ENCODE measurements at regions not wholly inside any gene's neighbourhood (a gene's known extent, or its start where the extent isn't known, plus 50 kb on each side); places are given as distances from the start of the nearest gene placed in this dataset.

DNA sequence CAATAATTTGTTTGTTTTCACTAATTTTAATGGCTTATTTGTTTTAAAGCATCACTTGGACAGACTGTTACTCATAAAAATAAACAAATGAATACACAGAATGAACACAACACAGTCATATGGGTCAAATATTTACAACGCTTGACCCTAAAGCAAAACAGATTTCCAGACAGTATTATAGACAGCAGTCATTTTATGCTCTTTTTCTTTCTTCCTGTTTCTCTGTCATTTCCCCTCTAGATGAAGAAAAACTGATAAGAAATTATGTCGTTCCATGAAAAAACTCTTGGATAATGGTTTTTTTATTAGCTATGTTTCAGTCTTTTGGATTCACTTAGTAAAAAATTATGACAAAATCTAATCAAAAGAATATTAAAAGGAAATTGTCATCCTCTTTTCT lies 297.3 kb upstream of the NEGR1 start:
- no peaks in the 10 kb centered on the region for H3K27me3 ChIP-seq (ENCODE audit: control insufficient read depth in 2 of 2, insufficient read depth in 2 of 2, low read length in 2 of 2)
- BruUV-seq (replicated peaks) = no TSS peak
- H2AFZ ChIP-seq (ENCODE audit: low read depth, low read length) = no peak overlapping the region
- DNase-seq (ENCODE audit: low read depth, low spot score) (peak; percentile 57), FAIRE-seq (peak; percentile 35)
- no peaks in the 10 kb centered on the region for H3K9me3 ChIP-seq (replicated peaks; ENCODE audit: control insufficient read depth, insufficient read depth, low read length)
- H3K4me2 ChIP-seq (ENCODE audit: insufficient read depth, low read length) = peak overlapping the region; percentile 12
- ChIA-PET POLR2A (no interaction called here), CTCF (no interaction called here)
- no peaks in the 10 kb centered on the region for H4K20me1 ChIP-seq (replicated peaks; ENCODE audit: control insufficient read depth, extremely low read depth, insufficient read depth, low read length)
- H3K4me3 ChIP-seq (replicated peaks in 1 of 3; ENCODE audit: insufficient read depth in 1 of 3, low read depth in 1 of 3, low read length in 3 of 3) = no peak overlapping the region
- no peak overlapping the region for H3K9ac ChIP-seq (replicated peaks; ENCODE audit: extremely low read depth, insufficient read depth, low read length)
- no peak for TF ChIP-seq EZH2 (IDR thresholded peaks at IDR 0.05; ENCODE audit: borderline replicate concordance, low read depth, low read length, severe bottlenecking)
- peak; percentile 28 for TF ChIP-seq FOS (IDR thresholded peaks at IDR 0.05; ENCODE audit: borderline replicate concordance, insufficient read depth, low read length)
- peak; percentile 78 for TF ChIP-seq GATA2 (IDR thresholded peaks at IDR 0.05; ENCODE audit: insufficient read depth, insufficient read length, low read depth, low read length)
- H3K4me1 ChIP-seq (ENCODE audit: control insufficient read depth, extremely low read depth, insufficient read depth, low read length) = peaks cover 8% of the 10 kb centered on the region
- no peaks in the 10 kb centered on the region for H3K79me2 ChIP-seq (ENCODE audit: control insufficient read depth, insufficient read depth, low read length)
- H3K36me3 ChIP-seq (ENCODE audit: control insufficient read depth in 2 of 2, extremely low read depth in 1 of 2, insufficient read depth in 2 of 2, low read length in 2 of 2) = no peaks in the 10 kb centered on the region
- dilution Hi-C loops (cut with MboI; ENCODE audit: extremely low pct_ligation_motif_present, low sequenced_read_pairs) = no loop called here
- no peaks in the 10 kb centered on the region for H3K9me1 ChIP-seq (replicated peaks; ENCODE audit: control insufficient read depth, extremely low read depth, insufficient read depth, low read length)
- H3K27ac ChIP-seq (ENCODE audit: insufficient read depth, low read depth, low read length) = no peak overlapping the region
- intact Hi-C loops (cut with micrococcal nuclease) = no loop called here

DNA sequence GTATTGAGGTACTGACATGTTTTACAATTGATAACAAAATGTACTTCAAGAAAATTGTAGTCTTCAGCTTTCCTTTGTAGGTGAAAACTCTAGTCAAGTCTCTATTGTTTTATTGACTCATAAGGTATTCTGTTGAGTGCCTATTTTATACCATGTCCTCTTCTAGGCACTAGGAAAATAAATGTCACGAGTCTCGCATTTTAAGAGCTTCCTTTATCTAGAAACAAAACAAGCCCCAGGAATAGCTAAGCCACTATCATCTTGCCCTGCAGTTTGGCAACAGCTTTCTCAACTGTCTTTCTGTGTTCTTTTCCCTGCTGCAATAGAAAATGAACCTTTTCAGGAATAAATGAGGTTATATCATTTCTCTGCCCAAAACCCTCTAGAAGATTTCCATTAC lies 288.5 kb upstream of the NEGR1 start:
- Histone ChIP-seq H3K4me2 (ENCODE audit: insufficient read depth, low read length) (no peak overlapping the region), H3K27me3 (ENCODE audit: control insufficient read depth in 2 of 2, insufficient read depth in 2 of 2, low read length in 2 of 2) (no peaks in the 10 kb centered on the region), H3K9me3 (replicated peaks; ENCODE audit: control insufficient read depth, insufficient read depth, low read length) (no peaks in the 10 kb centered on the region), H2AFZ (ENCODE audit: low read depth, low read length) (no peak overlapping the region), H3K27ac (ENCODE audit: insufficient read depth, low read depth, low read length) (no peak overlapping the region), H3K4me3 (replicated peaks in 1 of 3; ENCODE audit: insufficient read depth in 1 of 3, low read depth in 1 of 3, low read length in 3 of 3) (no peak overlapping the region), H3K79me2 (ENCODE audit: control insufficient read depth, insufficient read depth, low read length) (no peaks in the 10 kb centered on the region), H3K36me3 (ENCODE audit: control insufficient read depth in 2 of 2, extremely low read depth in 1 of 2, insufficient read depth in 2 of 2, low read length in 2 of 2) (no peaks in the 10 kb centered on the region), H3K9ac (replicated peaks; ENCODE audit: extremely low read depth, insufficient read depth, low read length) (no peak overlapping the region), H3K9me1 (replicated peaks; ENCODE audit: control insufficient read depth, extremely low read depth, insufficient read depth, low read length) (no peaks in the 10 kb centered on the region), H3K4me1 (ENCODE audit: control insufficient read depth, extremely low read depth, insufficient read depth, low read length) (no peaks in the 10 kb centered on the region), H4K20me1 (replicated peaks; ENCODE audit: control insufficient read depth, extremely low read depth, insufficient read depth, low read length) (no peaks in the 10 kb centered on the region)
- POLR2A ChIA-PET = no interaction called here
- CTCF ChIA-PET = no interaction called here
- TF ChIP-seq MYC (IDR thresholded peaks at IDR 0.05; ENCODE audit: low read depth, low read length) (no peak), GATA2 (IDR thresholded peaks at IDR 0.05; ENCODE audit: insufficient read depth, insufficient read length, low read depth, low read length) (no peak), EZH2 (IDR thresholded peaks at IDR 0.05; ENCODE audit: borderline replicate concordance, low read depth, low read length, severe bottlenecking) (no peak), JUN (IDR thresholded peaks at IDR 0.05; ENCODE audit: borderline replicate concordance, insufficient read depth, insufficient read length, low read depth) (no peak), POLR2AphosphoS5 (IDR thresholded peaks at IDR 0.05; ENCODE audit: insufficient read depth, low read depth, low read length) (no peak), FOS (IDR thresholded peaks at IDR 0.05; ENCODE audit: borderline replicate concordance, insufficient read depth, low read length) (no peak), POLR2A (IDR thresholded peaks at IDR 0.05; ENCODE audit: low read depth, low read length) (no peak)
- TF ChIP-seq, protein P1, sequence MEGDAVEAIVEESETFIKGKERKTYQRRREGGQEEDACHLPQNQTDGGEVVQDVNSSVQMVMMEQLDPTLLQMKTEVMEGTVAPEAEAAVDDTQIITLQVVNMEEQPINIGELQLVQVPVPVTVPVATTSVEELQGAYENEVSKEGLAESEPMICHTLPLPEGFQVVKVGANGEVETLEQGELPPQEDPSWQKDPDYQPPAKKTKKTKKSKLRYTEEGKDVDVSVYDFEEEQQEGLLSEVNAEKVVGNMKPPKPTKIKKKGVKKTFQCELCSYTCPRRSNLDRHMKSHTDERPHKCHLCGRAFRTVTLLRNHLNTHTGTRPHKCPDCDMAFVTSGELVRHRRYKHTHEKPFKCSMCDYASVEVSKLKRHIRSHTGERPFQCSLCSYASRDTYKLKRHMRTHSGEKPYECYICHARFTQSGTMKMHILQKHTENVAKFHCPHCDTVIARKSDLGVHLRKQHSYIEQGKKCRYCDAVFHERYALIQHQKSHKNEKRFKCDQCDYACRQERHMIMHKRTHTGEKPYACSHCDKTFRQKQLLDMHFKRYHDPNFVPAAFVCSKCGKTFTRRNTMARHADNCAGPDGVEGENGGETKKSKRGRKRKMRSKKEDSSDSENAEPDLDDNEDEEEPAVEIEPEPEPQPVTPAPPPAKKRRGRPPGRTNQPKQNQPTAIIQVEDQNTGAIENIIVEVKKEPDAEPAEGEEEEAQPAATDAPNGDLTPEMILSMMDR (IDR thresholded peaks at IDR 0.05; ENCODE audit: extremely low read depth in 1 of 2, insufficient read depth in 1 of 2, low read depth in 1 of 2, low read length in 2 of 2) = no peak
- TF ChIP-seq, protein P2, sequence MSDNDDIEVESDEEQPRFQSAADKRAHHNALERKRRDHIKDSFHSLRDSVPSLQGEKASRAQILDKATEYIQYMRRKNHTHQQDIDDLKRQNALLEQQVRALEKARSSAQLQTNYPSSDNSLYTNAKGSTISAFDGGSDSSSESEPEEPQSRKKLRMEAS (IDR thresholded peaks at IDR 0.05; ENCODE audit: insufficient read depth, insufficient read length) = no peak
- intact Hi-C loops (cut with micrococcal nuclease) (no loop called here), dilution Hi-C loops (cut with MboI; ENCODE audit: extremely low pct_ligation_motif_present, low sequenced_read_pairs) (no loop called here)
- DNase-seq (ENCODE audit: low read depth, low spot score) (no peak), FAIRE-seq (no peak)
- no TSS peak for BruUV-seq (replicated peaks)

Measured in endothelial cell of umbilical vein (primary cell).